K562 (cell line): ENCODE measurements at regions not wholly inside any gene's neighbourhood (a gene's known extent, or its start where the extent isn't known, plus 50 kb on each side); places are given as distances from the start of the nearest gene placed in this dataset.

Source experiments
- ATAC-seq: fragments of 200-7000 bp; cut with Tn5 transposase; 3 replicates; pipeline ENCODE4 v1.9.1; 2020; ENCODE audit warnings: moderate library complexity
- BruUV-seq: library from RNA; stranded (reverse); fragments of 400-500 nt; replicated peaks from 2 replicates; lab custom pipeline; 2021; lab: Mats Ljungman, UMichigan
- CTCF ChIA-PET: fragments of 300-600 bp; formaldehyde crosslinking; extraction: SDS; loops from one replicate; lab custom pipeline; 2021; ENCODE audit warnings: low intra/inter-chr PET ratio; lab: Yijun Ruan, JAX
- POLR2A ChIA-PET: fragments of 300-600, 350-650 bp; sonication (Branson Sonifier 250); formaldehyde crosslinking; extraction: SDS; loops from one replicate; lab custom pipeline; 2021; ENCODE audit warnings: antibody characterized with exemption, inconsistent platforms; lab: Yijun Ruan, JAX
- DNase-seq, 4 experiments: peaks; one replicate each; pipeline versions ENCODE4 v3.0.0 to v3.0.0-alpha.2; 2011 to 2018; ENCODE audit warnings: low spot score in 3 of 4, mixed read lengths in 3 of 4; ENCODE audit errors: extremely low read depth in 1 of 4
- FAIRE-seq: peaks from 2 replicates; lab custom pipeline; 2011; peaks lifted over from hg19 to GRCh38; lab: Jason Lieb, UNC
- H2AFZ ChIP-seq: 2 replicates; pipeline ENCODE4 v1.6.0; 2011; ENCODE audit warnings: low read depth, low read length, control low read depth, inconsistent platforms
- H3K27ac ChIP-seq: fragments of 200-600 bp; 3 replicates; pipeline ENCODE4 v1.8.0; 2011; ENCODE audit warnings: low read depth, mild to moderate bottlenecking, control low read depth, inconsistent platforms, low read length, moderate library complexity, mixed read lengths; ENCODE audit errors: extremely low read depth
- H3K27me3 ChIP-seq, 2 experiments: fragments of 300-600 bp in 1 of 2; 2 replicates in 1 of 2; 3 replicates in 1 of 2; pipeline versions ENCODE4 v1.6.0 to v1.8.0; 2011; ENCODE audit warnings: inconsistent platforms in 2 of 2, low read length in 2 of 2, mild to moderate bottlenecking in 1 of 2, mixed read lengths in 1 of 2, moderate library complexity in 1 of 2; ENCODE audit not compliant: control insufficient read depth in 2 of 2, insufficient read depth in 2 of 2
- H3K36me3 ChIP-seq: fragments of 300-600 bp; 3 replicates; pipeline ENCODE4 v1.8.0; 2011; ENCODE audit warnings: mild to moderate bottlenecking, low read length, inconsistent platforms; ENCODE audit not compliant: control insufficient read depth, insufficient read depth
- H3K4me1 ChIP-seq, 2 experiments: fragments of 200-600 bp in 1 of 2; replicated peaks in 1 of 2; 2 replicates in 1 of 2; 3 replicates in 1 of 2; pipeline versions ENCODE4 v1.5.1 to v1.8.0; 2011; ENCODE audit warnings: inconsistent platforms in 2 of 2, low read length in 2 of 2, mild to moderate bottlenecking in 1 of 2, mixed read lengths in 1 of 2, moderate library complexity in 1 of 2; ENCODE audit not compliant: control insufficient read depth in 2 of 2, insufficient read depth in 2 of 2
- H3K4me2 ChIP-seq: 2 replicates; pipeline ENCODE4 v1.6.1; 2011; ENCODE audit warnings: low read length, control low read depth, inconsistent platforms, mixed read lengths; ENCODE audit not compliant: insufficient read depth
- H3K4me3 ChIP-seq: fragments of 200-600 bp; sonication (generic), shearing (Covaris generic); 2 replicates; pipeline ENCODE4 v1.5.1; 2016; ENCODE audit warnings: control low read depth, inconsistent platforms
- H3K79me2 ChIP-seq: fragments of 200-600 bp; 3 replicates; pipeline ENCODE4 v1.8.0; 2011; ENCODE audit warnings: low read length, inconsistent platforms; ENCODE audit not compliant: control insufficient read depth, insufficient read depth
- H3K9ac ChIP-seq, 2 experiments: 2 replicates each; pipeline versions ENCODE4 v1.6.0 to v1.6.1; 2011; ENCODE audit warnings: low read depth in 2 of 2, low read length in 2 of 2, control low read depth in 1 of 2, inconsistent platforms in 1 of 2, mild to moderate bottlenecking in 1 of 2, mixed read lengths in 1 of 2; ENCODE audit not compliant: insufficient read depth in 1 of 2
- H3K9me1 ChIP-seq: one replicate; pipeline ENCODE4 v1.6.0; 2011; ENCODE audit warnings: inconsistent platforms, mild to moderate bottlenecking, low read length, moderate library complexity; ENCODE audit not compliant: control insufficient read depth, insufficient read depth
- H3K9me3 ChIP-seq: replicated peaks from 2 replicates; pipeline ENCODE4 v1.5.1; 2011; ENCODE audit warnings: low read depth, low read length, inconsistent platforms; ENCODE audit not compliant: control insufficient read depth, insufficient read depth
- H4K20me1 ChIP-seq: replicated peaks from 2 replicates; pipeline ENCODE4 v1.6.1; 2011; ENCODE audit warnings: low read length, inconsistent platforms, mixed read lengths; ENCODE audit not compliant: control insufficient read depth, insufficient read depth
- ATF7 ChIP-seq: fragments of 450-650 bp; IDR thresholded peaks from 2 replicates; pipeline ENCODE4 v1.7.1; 2014; ENCODE audit warnings: mild to moderate bottlenecking, moderate library complexity
- CEBPG ChIP-seq, 3 experiments: fragments of 200-800 bp in 1 of 3; sonication (Bioruptor generic) in 1 of 3; sonication (generic) in 1 of 3; formaldehyde crosslinking in 1 of 3; IDR thresholded peaks in 2 of 3; conservative IDR thresholded peaks in 1 of 3; 2 replicates each; pipeline versions ENCODE4 v1.6.1 to v1.8.0; 2016 to 2022; ENCODE audit warnings: missing compliant biosample characterization in 2 of 3, missing genetic modification characterization in 2 of 3, mild to moderate bottlenecking in 1 of 3, missing genetic modification reagents in 1 of 3
- DMBX1 ChIP-seq: fragments of 250-450 bp; sonication (Bioruptor Pico); IDR thresholded peaks from 2 replicates; pipeline ENCODE4 v1.8.0; 2022; ENCODE audit warnings: inconsistent platforms, mild to moderate bottlenecking, moderate library complexity, borderline replicate concordance
- MXD1 ChIP-seq: fragments of 250-450 bp; sonication (Bioruptor Pico); IDR thresholded peaks from 2 replicates; pipeline ENCODE4 v1.8.0; 2021; ENCODE audit warnings: borderline replicate concordance, mild to moderate bottlenecking, moderate library complexity; ENCODE audit not compliant: poor library complexity, severe bottlenecking
- TCF3 ChIP-seq: sonication (generic); formaldehyde crosslinking; IDR thresholded peaks from 2 replicates; pipeline ENCODE4 v1.4.0; 2020; ENCODE audit warnings: mild to moderate bottlenecking, missing genetic modification reagents
- WGBS: fragments of 100-300 bp; shearing (Covaris generic); methylation state at CpG from one replicate; pipeline ENCODE4 v1.1.6; 2016; ENCODE audit warnings: low coverage, mixed read lengths; ENCODE audit not compliant: insufficient coverage; ENCODE audit errors: missing lambda C conversion rate; 5-methylcytosine and 5-hydroxymethylcytosine counted together
- in situ Hi-C: fragments of 300-500 bp; cut with MboI; formaldehyde crosslinking; loops from 4 replicates; pipeline ENCODE4 v1.15.0; 2018; ENCODE audit warnings: inconsistent platforms, mixed read lengths
- intact Hi-C: fragments of 100-400 bp; cut with micrococcal nuclease; formaldehyde crosslinking; loops from 2 replicates; pipeline ENCODE4 v1.14.2; 2022

GRCh38 chr4:17120761-17121160 is 222.3 kb upstream of the LDB2 start (continued):
- no peak for TF ChIP-seq CEBPG (CRISPR knock-in tag; IDR thresholded peaks at IDR 0.05)
- TF ChIP-seq CEBPG (tag; conservative IDR thresholded peaks at IDR 0.05 in 1 of 2, IDR thresholded peaks at IDR 0.05 in 1 of 2), result no peak
- no peak for TF ChIP-seq MXD1 (CRISPR knock-in tag)

DNA sequence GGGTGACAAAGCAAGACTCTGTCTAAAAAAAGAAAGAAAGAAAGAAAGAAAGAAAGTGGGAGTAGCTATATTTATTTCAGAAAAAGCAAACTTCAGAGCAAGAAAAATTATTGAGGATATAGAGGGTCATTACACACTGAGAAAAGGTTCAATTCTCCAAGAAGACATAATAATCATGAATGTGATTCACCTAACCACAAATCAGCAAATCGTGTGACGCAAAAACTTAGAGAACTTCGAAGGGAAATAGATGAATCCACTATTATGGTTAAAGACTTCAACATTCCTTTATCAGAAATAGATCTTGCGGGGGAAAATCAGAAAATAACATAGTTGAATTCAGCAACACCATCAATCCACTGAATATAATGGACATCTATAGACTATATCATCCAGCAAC is 219.3 kb upstream of the LDB2 start:
- H3K27ac ChIP-seq, result no peak overlapping the region
- H3K4me3 ChIP-seq, result no peak overlapping the region
- no peaks in the 10 kb centered on the region for H3K79me2 ChIP-seq
- no peaks in the 10 kb centered on the region for H3K36me3 ChIP-seq
- ChIA-PET POLR2A (no interaction called here), CTCF (no interaction called here)
- DNase-seq (no peak), ATAC-seq (no peak), FAIRE-seq (no peak)
- H2AFZ ChIP-seq, result no peak overlapping the region
- H3K4me2 ChIP-seq, result no peak overlapping the region
- H3K4me1 ChIP-seq, result no peaks in the 10 kb centered on the region
- in situ Hi-C loops, result no loop called here
- H3K27me3 ChIP-seq, result no peaks in the 10 kb centered on the region
- 2% methylated on average over 4 of the region's 4 CpGs for WGBS
- no peak overlapping the region for H3K9ac ChIP-seq
- no peaks in the 10 kb centered on the region for H4K20me1 ChIP-seq
- no TSS peak for BruUV-seq
- TF ChIP-seq TCF3 (CRISPR knock-in tag), result no peak
- TF ChIP-seq DMBX1 (CRISPR knock-in tag), result no peak
- no peak for TF ChIP-seq ATF7
- H3K9me3 ChIP-seq, result no peaks in the 10 kb centered on the region
- H3K9me1 ChIP-seq, result no peaks in the 10 kb centered on the region
- intact Hi-C loops, result no loop called here
